CD14-positive monocyte (primary cell): ENCODE measurements at regions not wholly inside any gene's neighbourhood (a gene's known extent, or its start where the extent isn't known, plus 50 kb on each side); places are given as distances from the start of the nearest gene placed in this dataset.

Experiments used
- DNase-seq, 3 donors: peaks; one replicate each; pipeline ENCODE4 v3.0.0-alpha.2; 2011 to 2022
- H2AFZ ChIP-seq: 2 replicates; pipeline ENCODE4 v1.6.0; 2012; ENCODE audit warnings: mild to moderate bottlenecking, low read depth, low read length, inconsistent platforms; ENCODE audit not compliant: insufficient read depth, poor library complexity, severe bottlenecking
- H3K27ac ChIP-seq, 2 donors: 1 replicate in 1 of 2; 2 replicates in 1 of 2; pipeline ENCODE4 v1.5.1; 2012 to 2013; ENCODE audit warnings: low read length in 2 of 2, control low read depth in 1 of 2, inconsistent platforms in 1 of 2, low read depth in 1 of 2, mild to moderate bottlenecking in 1 of 2
- H3K27me3 ChIP-seq, 2 donors: one replicate each; pipeline versions ENCODE4 v1.6.0 to v1.6.1; 2011 to 2013; ENCODE audit warnings: low read length in 2 of 2; ENCODE audit not compliant: control insufficient read depth in 2 of 2, insufficient read depth in 2 of 2
- H3K36me3 ChIP-seq, 2 donors: replicated peaks in 1 of 2; 1 replicate in 1 of 2; 2 replicates in 1 of 2; pipeline versions ENCODE4 v1.5.1 to v1.6.1; 2012 to 2013; ENCODE audit warnings: low read length in 2 of 2, control low read depth in 1 of 2, inconsistent platforms in 1 of 2, mild to moderate bottlenecking in 1 of 2; ENCODE audit not compliant: insufficient read depth in 2 of 2, control insufficient read depth in 1 of 2
- H3K4me1 ChIP-seq, 2 donors: 1 replicate in 1 of 2; 2 replicates in 1 of 2; pipeline versions ENCODE4 v1.5.1 to v1.6.1; 2012 to 2013; ENCODE audit warnings: low read length in 2 of 2, control low read depth in 1 of 2, inconsistent platforms in 1 of 2, mild to moderate bottlenecking in 1 of 2, moderate library complexity in 1 of 2; ENCODE audit not compliant: insufficient read depth in 2 of 2, control insufficient read depth in 1 of 2
- H3K4me2 ChIP-seq: replicated peaks from 2 replicates; pipeline ENCODE3; 2012; ENCODE audit warnings: low read length, moderate library complexity, mild to moderate bottlenecking; ENCODE audit not compliant: poor library complexity, severe bottlenecking; ENCODE audit errors: extremely low read depth
- H3K4me3 ChIP-seq, 3 experiments: fragments of 200-600 bp in 1 of 3; sonication (generic) in 1 of 3; replicated peaks in 1 of 3; 1 replicate in 2 of 3; 2 replicates in 1 of 3; pipeline ENCODE4 v1.5.1; 2011 to 2013; ENCODE audit warnings: low read length in 3 of 3, mild to moderate bottlenecking in 3 of 3, control low read depth in 2 of 3, low read depth in 2 of 3, inconsistent platforms in 1 of 3, moderate library complexity in 1 of 3
- H3K79me2 ChIP-seq: 2 replicates; pipeline ENCODE4 v1.6.0; 2012; ENCODE audit warnings: mild to moderate bottlenecking, control low read depth, inconsistent platforms, low read length, moderate library complexity; ENCODE audit not compliant: insufficient read depth
- H3K9ac ChIP-seq: 2 replicates; pipeline ENCODE4 v1.6.0; 2017; ENCODE audit warnings: low read length, mild to moderate bottlenecking; ENCODE audit not compliant: insufficient read depth, poor library complexity, severe bottlenecking
- H3K9me3 ChIP-seq, 2 donors: replicated peaks in 1 of 2; 1 replicate in 1 of 2; 2 replicates in 1 of 2; pipeline versions ENCODE4 v1.5.1 to v1.6.1; 2012 to 2013; ENCODE audit warnings: low read length in 2 of 2, control low read depth in 1 of 2; ENCODE audit not compliant: control insufficient read depth in 1 of 2, insufficient read depth in 1 of 2
- H4K20me1 ChIP-seq: 2 replicates; pipeline ENCODE4 v1.6.0; 2012; ENCODE audit warnings: mild to moderate bottlenecking, low read length, control low read depth, moderate library complexity; ENCODE audit not compliant: insufficient read depth
- H3K27ac Mint-ChIP-seq, 7 donors: one replicate each; pipeline ENCODE4 v1.8.0; 2020; ENCODE audit warnings: mild to moderate bottlenecking in 7 of 7, mixed read lengths in 7 of 7, moderate library complexity in 6 of 7, inconsistent platforms in 2 of 7
- H3K27me3 Mint-ChIP-seq, 3 donors: one replicate each; pipeline ENCODE4 v1.8.0; 2021 to 2022; ENCODE audit warnings: low read depth in 3 of 3, mild to moderate bottlenecking in 3 of 3, mixed read lengths in 3 of 3, moderate library complexity in 3 of 3, inconsistent platforms in 1 of 3
- H3K36me3 Mint-ChIP-seq, 2 donors: one replicate each; pipeline ENCODE4 v1.8.0; 2020; ENCODE audit warnings: mixed read lengths in 2 of 2, inconsistent platforms in 1 of 2, mild to moderate bottlenecking in 1 of 2
- H3K4me1 Mint-ChIP-seq: one replicate; pipeline ENCODE4 v1.8.0; 2020; ENCODE audit warnings: mild to moderate bottlenecking, mixed read lengths
- H3K4me3 Mint-ChIP-seq, 2 donors: one replicate each; pipeline ENCODE4 v1.8.0; 2020; ENCODE audit warnings: mild to moderate bottlenecking in 2 of 2, mixed read lengths in 2 of 2, moderate library complexity in 1 of 2
- H3K9me3 Mint-ChIP-seq, 7 donors: one replicate each; pipeline ENCODE4 v1.8.0; 2020 to 2022; ENCODE audit warnings: mixed read lengths in 7 of 7, mild to moderate bottlenecking in 6 of 7, moderate library complexity in 6 of 7, inconsistent platforms in 2 of 7
- WGBS: methylation state at CpG from one replicate; pipeline ENCODE4 v1.1.5; 2013; ENCODE audit warnings: missing lambda C conversion rate; ENCODE audit not compliant: insufficient coverage; 5-methylcytosine and 5-hydroxymethylcytosine counted together
- intact Hi-C, 2 donors: fragments of 100-400 bp; cut with micrococcal nuclease; formaldehyde crosslinking; loops; one replicate each; pipeline versions ENCODE4 v1.15.0 to v1.15.1; 2023
- TF ChIP-seq, protein P1 (sequence below): fragments of 200-600 bp; IDR thresholded peaks from one replicate; pipeline ENCODE4 v1.8.0; 2022; ENCODE audit warnings: antibody characterized with exemption, mild to moderate bottlenecking

DNA sequence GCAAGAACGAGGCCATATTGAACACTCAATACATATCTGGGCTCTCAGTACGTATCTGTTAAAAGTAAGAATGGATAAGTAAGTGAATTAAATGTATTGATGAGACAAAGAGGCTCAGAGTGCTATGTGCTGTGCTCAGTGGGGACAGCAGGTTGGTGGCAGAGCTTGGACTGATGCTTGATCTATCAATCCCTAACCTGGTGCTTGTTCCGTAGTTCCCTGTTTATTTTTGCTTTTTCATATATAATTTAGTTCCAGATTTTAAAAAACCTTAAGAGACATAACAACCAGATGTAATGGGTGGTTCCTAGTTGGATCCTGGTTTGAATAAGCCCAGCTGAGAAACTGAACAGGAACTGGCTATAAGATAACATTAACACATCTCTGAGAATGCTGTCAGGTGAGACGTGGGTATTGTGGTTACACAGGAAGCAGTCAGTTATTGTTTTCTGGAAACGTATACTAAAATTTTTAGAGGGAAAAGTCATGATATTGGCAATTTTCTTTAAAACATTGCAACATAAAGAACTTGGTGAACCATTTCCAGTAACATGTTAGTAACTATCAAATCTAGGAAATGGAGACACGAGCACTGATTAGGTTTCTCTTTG is 120.5 kb downstream of the FOXB1 start:
- H3K4me1 Mint-ChIP-seq: peaks cover 15% of the 10 kb centered on the region
- no peaks in the 10 kb centered on the region for H3K9me3 ChIP-seq
- H3K4me3 ChIP-seq: no peak overlapping the region
- no peak overlapping the region for H2AFZ ChIP-seq
- no peaks in the 10 kb centered on the region for H3K79me2 ChIP-seq
- H3K27me3 ChIP-seq: no peaks in the 10 kb centered on the region
- TF ChIP-seq, protein P1, sequence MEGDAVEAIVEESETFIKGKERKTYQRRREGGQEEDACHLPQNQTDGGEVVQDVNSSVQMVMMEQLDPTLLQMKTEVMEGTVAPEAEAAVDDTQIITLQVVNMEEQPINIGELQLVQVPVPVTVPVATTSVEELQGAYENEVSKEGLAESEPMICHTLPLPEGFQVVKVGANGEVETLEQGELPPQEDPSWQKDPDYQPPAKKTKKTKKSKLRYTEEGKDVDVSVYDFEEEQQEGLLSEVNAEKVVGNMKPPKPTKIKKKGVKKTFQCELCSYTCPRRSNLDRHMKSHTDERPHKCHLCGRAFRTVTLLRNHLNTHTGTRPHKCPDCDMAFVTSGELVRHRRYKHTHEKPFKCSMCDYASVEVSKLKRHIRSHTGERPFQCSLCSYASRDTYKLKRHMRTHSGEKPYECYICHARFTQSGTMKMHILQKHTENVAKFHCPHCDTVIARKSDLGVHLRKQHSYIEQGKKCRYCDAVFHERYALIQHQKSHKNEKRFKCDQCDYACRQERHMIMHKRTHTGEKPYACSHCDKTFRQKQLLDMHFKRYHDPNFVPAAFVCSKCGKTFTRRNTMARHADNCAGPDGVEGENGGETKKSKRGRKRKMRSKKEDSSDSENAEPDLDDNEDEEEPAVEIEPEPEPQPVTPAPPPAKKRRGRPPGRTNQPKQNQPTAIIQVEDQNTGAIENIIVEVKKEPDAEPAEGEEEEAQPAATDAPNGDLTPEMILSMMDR: no peak
- peaks cover 4 to 8% (median 6%) of the 10 kb centered on the region in 3 donors for H3K27me3 Mint-ChIP-seq
- intact Hi-C loops: no loop called here
- no peak overlapping the region for H3K27ac ChIP-seq
- no CpG with 5 or more reads among the region's 6 CpGs for WGBS
- H3K9ac ChIP-seq: no peak overlapping the region
- no peaks in the 10 kb centered on the region for H4K20me1 ChIP-seq
- H3K4me1 ChIP-seq: peaks cover 10 to 14% of the 10 kb centered on the region in 2 donors
- no peak for DNase-seq
- no peak overlapping the region for H3K4me2 ChIP-seq
- H3K27ac Mint-ChIP-seq: no peak overlapping the region
- H3K36me3 Mint-ChIP-seq: no peaks in the 10 kb centered on the region
- no peak overlapping the region for H3K4me3 Mint-ChIP-seq
- H3K9me3 Mint-ChIP-seq: no peaks in the 10 kb centered on the region
- no peaks in the 10 kb centered on the region for H3K36me3 ChIP-seq

DNA sequence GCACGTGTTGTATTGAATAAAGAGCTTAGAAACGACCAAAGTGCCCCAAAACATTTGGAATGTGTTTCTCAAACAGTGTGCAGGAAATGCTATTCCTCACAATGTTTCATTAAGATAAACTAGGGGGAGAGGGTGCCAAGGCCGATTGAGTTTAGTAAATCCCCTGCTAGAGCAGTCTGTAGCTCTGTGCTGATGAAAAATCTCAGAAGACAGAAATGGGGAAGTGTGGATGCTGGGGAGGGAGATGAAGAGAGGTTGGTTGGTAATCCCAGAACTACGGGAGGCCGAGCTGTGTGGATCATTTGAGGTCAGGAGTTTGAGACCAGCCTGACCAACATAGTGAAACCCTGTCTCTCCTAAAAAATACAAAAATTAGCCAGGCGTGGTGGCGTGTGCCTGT is 121.2 kb downstream of the FOXB1 start:
- TF ChIP-seq, protein P1: no peak
- H3K9me3 Mint-ChIP-seq: no peaks in the 10 kb centered on the region
- no peaks in the 10 kb centered on the region for H3K36me3 Mint-ChIP-seq
- peak overlapping the region in 1 of 2 donors; percentile 2 for H3K4me3 Mint-ChIP-seq
- H3K27me3 ChIP-seq: no peaks in the 10 kb centered on the region
- H3K4me1 Mint-ChIP-seq: peaks cover 15% of the 10 kb centered on the region
- no peaks in the 10 kb centered on the region for H4K20me1 ChIP-seq
- no peak overlapping the region for H3K4me2 ChIP-seq
- H3K27ac ChIP-seq: no peak overlapping the region
- H3K9ac ChIP-seq: no peak overlapping the region
- peaks cover 10 to 14% of the 10 kb centered on the region in 2 donors for H3K4me1 ChIP-seq
- H3K4me3 ChIP-seq: no peak overlapping the region
- no peak overlapping the region for H2AFZ ChIP-seq
- 100% methylated on average over 1 of the region's 7 CpGs for WGBS
- intact Hi-C loops: no loop called here
- H3K9me3 ChIP-seq: no peaks in the 10 kb centered on the region
- no peaks in the 10 kb centered on the region for H3K36me3 ChIP-seq
- no peaks in the 10 kb centered on the region for H3K79me2 ChIP-seq
- H3K27me3 Mint-ChIP-seq: peaks cover 4 to 7% (median 6%) of the 10 kb centered on the region in 3 donors
- DNase-seq: no peak
- H3K27ac Mint-ChIP-seq: no peak overlapping the region
